C4-2B (cell line): ENCODE measurements at regions not wholly inside any gene's neighbourhood (a gene's known extent, or its start where the extent isn't known, plus 50 kb on each side); places are given as distances from the start of the nearest gene placed in this dataset.

ENCODE experiments used
- ZFX ChIP-seq: fragments of 450-650 bp; IDR thresholded peaks from 2 replicates; pipeline ENCODE4 v1.6.1; 2017
- TF ChIP-seq, protein P1 (sequence below): fragments of 450-650 bp; conservative IDR thresholded peaks from 2 replicates; pipeline ENCODE4 v1.5.1; 2017; ENCODE audit warnings: mild to moderate bottlenecking

DNA sequence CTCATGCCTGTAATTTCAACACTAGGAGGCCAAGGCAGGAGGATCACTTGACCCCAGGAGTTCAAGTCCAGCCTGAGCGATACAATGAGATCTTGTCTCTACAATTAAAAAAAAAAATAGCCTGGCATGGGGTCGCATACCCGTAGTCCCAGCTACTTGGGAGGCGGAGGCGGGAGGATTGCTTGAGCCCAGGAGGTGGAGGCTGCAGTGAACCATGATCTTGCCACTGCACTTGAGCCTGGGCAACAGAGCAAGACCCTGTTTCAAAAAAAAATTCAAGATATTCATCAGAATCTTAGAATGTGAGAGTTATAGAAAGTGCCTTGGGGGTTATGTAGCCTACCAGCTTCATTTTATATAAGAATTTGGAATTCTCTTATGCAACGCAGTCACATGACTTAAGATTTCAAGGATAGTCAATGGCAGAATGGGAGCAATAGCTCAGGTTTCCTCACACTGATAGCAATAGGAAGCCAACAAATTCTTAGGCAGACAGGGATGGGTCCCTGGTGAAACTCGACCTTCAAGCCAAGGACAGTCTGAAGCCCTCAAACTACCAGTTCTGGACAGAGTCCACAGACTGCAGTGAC is 462.5 kb downstream of the SETD4 start:
- TF ChIP-seq, protein P1, sequence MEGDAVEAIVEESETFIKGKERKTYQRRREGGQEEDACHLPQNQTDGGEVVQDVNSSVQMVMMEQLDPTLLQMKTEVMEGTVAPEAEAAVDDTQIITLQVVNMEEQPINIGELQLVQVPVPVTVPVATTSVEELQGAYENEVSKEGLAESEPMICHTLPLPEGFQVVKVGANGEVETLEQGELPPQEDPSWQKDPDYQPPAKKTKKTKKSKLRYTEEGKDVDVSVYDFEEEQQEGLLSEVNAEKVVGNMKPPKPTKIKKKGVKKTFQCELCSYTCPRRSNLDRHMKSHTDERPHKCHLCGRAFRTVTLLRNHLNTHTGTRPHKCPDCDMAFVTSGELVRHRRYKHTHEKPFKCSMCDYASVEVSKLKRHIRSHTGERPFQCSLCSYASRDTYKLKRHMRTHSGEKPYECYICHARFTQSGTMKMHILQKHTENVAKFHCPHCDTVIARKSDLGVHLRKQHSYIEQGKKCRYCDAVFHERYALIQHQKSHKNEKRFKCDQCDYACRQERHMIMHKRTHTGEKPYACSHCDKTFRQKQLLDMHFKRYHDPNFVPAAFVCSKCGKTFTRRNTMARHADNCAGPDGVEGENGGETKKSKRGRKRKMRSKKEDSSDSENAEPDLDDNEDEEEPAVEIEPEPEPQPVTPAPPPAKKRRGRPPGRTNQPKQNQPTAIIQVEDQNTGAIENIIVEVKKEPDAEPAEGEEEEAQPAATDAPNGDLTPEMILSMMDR: no peak
- TF ChIP-seq ZFX: no peak
